Subcutaneous abdominal adipose tissue (tissue), 5 donors: ENCODE measurements at regions not wholly inside any gene's neighbourhood (a gene's known extent, or its start where the extent isn't known, plus 50 kb on each side); places are given as distances from the start of the nearest gene placed in this dataset.
"Not testable (repeated sequence)": the region's sequence is repeated elsewhere in the genome, so short reads cannot be mapped to it uniquely, and the experiment has no call there.

Experiments
- H3K27ac ChIP-seq: one replicate; pipeline ENCODE4 v1.7.0; 2013; ENCODE audit warnings: low read depth, mild to moderate bottlenecking, inconsistent platforms, low read length, moderate library complexity
- H3K27me3 ChIP-seq, 5 donors: one replicate each; pipeline ENCODE4 v1.7.0; 2013; ENCODE audit warnings: low read length in 5 of 5, inconsistent platforms in 1 of 5; ENCODE audit not compliant: control insufficient read depth in 5 of 5, insufficient read depth in 4 of 5
- H3K36me3 ChIP-seq, 5 donors: one replicate each; pipeline ENCODE4 v1.7.0; 2013; ENCODE audit warnings: low read length in 5 of 5; ENCODE audit not compliant: control insufficient read depth in 5 of 5, insufficient read depth in 5 of 5
- H3K4me1 ChIP-seq, 5 donors: one replicate each; pipeline ENCODE4 v1.7.0; 2013; ENCODE audit warnings: low read length in 5 of 5, mild to moderate bottlenecking in 3 of 5, moderate library complexity in 1 of 5; ENCODE audit not compliant: control insufficient read depth in 5 of 5, insufficient read depth in 5 of 5
- H3K4me3 ChIP-seq, 5 donors: one replicate each; pipeline ENCODE4 v1.7.0; 2013; ENCODE audit warnings: low read length in 5 of 5, low read depth in 1 of 5
- H3K9ac ChIP-seq, 5 donors: one replicate each; pipeline ENCODE4 v1.7.0; 2013; ENCODE audit warnings: low read length in 5 of 5, mild to moderate bottlenecking in 4 of 5, moderate library complexity in 3 of 5
- H3K9me3 ChIP-seq, 5 donors: one replicate each; pipeline ENCODE4 v1.7.0; 2013; ENCODE audit warnings: low read length in 5 of 5; ENCODE audit not compliant: control insufficient read depth in 5 of 5
- donor health status: healthy.
- donor health status: healthy.
- donor health status: healthy.
- donor health status: healthy.
- donor health status: healthy.

- Histone ChIP-seq H3K4me3 (no peak overlapping the region), H3K27ac (no peak overlapping the region), H3K9ac (no peak overlapping the region), H3K9me3 (no peaks in the 10 kb centered on the region), H3K27me3 (no peaks in the 10 kb centered on the region), H3K4me1 (no peaks in the 10 kb centered on the region), H3K36me3 (no peaks in the 10 kb centered on the region)
Observed at GRCh38 chr1:101406681-101407080, 169.9 kb downstream of the S1PR1 start.

- no peak overlapping the region for H3K27ac ChIP-seq
- H3K9ac ChIP-seq: no peak overlapping the region
- no peak overlapping the region for H3K4me3 ChIP-seq
- H3K4me1 ChIP-seq: no peaks in the 10 kb centered on the region
- no peaks in the 10 kb centered on the region for H3K9me3 ChIP-seq
- H3K27me3 ChIP-seq: no peaks in the 10 kb centered on the region
- no peaks in the 10 kb centered on the region for H3K36me3 ChIP-seq
Observed at GRCh38 chr1:101407505-101408211, 170.8 kb downstream of the S1PR1 start.

GRCh38 chr1:101408212-101409042 lies 171.6 kb downstream of the S1PR1 start:
- Histone ChIP-seq H3K27me3 (no peaks in the 10 kb centered on the region), H3K4me3 (no peak overlapping the region), H3K4me1 (no peaks in the 10 kb centered on the region), H3K36me3 (no peaks in the 10 kb centered on the region), H3K27ac (no peak overlapping the region), H3K9ac (no peak overlapping the region), H3K9me3 (no peaks in the 10 kb centered on the region)

- Histone ChIP-seq H3K4me1 (no peaks in the 10 kb centered on the region), H3K4me3 (no peak overlapping the region), H3K27me3 (no peaks in the 10 kb centered on the region), H3K9ac (no peak overlapping the region), H3K36me3 (no peaks in the 10 kb centered on the region), H3K27ac (no peak overlapping the region), H3K9me3 (no peaks in the 10 kb centered on the region)
Observed at GRCh38 chr1:101409102-101409501, 172.3 kb downstream of the S1PR1 start.

- no peak overlapping the region for H3K27ac ChIP-seq
- H3K4me3 ChIP-seq: no peak overlapping the region
- no peak overlapping the region for H3K9ac ChIP-seq
- no peaks in the 10 kb centered on the region for H3K27me3 ChIP-seq
- H3K36me3 ChIP-seq: no peaks in the 10 kb centered on the region
- H3K9me3 ChIP-seq: no peaks in the 10 kb centered on the region
- H3K4me1 ChIP-seq: no peaks in the 10 kb centered on the region
Observed at GRCh38 chr1:101410048-101410878, 173.4 kb downstream of the S1PR1 start.

- H3K27me3 ChIP-seq: no peaks in the 10 kb centered on the region
- no peak overlapping the region for H3K4me3 ChIP-seq
- H3K9ac ChIP-seq: no peak overlapping the region
- H3K36me3 ChIP-seq: no peaks in the 10 kb centered on the region
- no peaks in the 10 kb centered on the region for H3K4me1 ChIP-seq
- H3K9me3 ChIP-seq: peaks cover 0 to 5% (median 0%) of the 10 kb centered on the region in 5 donors
- no peak overlapping the region for H3K27ac ChIP-seq
Observed at GRCh38 chr1:101420406-101420805, 183.6 kb downstream of the S1PR1 start.

- H3K9ac ChIP-seq, H3K4me3 ChIP-seq, H3K27ac ChIP-seq, H3K9me3 ChIP-seq, H3K4me1 ChIP-seq, H3K36me3 ChIP-seq, H3K27me3 ChIP-seq: not testable (repeated sequence)
Observed at GRCh38 chr1:101428083-101428482, 191.3 kb downstream of the S1PR1 start.

GRCh38 chr1:101428562-101428961 lies 191.7 kb downstream of the S1PR1 start:
- Histone ChIP-seq H3K9me3 (peaks cover 0 to 2% (median 0%) of the 10 kb centered on the region in 5 donors), H3K27me3 (peaks cover 0 to 3% (median 0%) of the 10 kb centered on the region in 5 donors), H3K4me3 (no peak overlapping the region), H3K4me1 (no peaks in the 10 kb centered on the region), H3K27ac (no peak overlapping the region), H3K36me3 (no peaks in the 10 kb centered on the region), H3K9ac (no peak overlapping the region)

GRCh38 chr1:101431956-101432510 lies 195.2 kb downstream of the S1PR1 start:
- H3K36me3 ChIP-seq: no peaks in the 10 kb centered on the region
- H3K4me1 ChIP-seq: no peaks in the 10 kb centered on the region
- H3K4me3 ChIP-seq: no peak overlapping the region
- peaks cover 0 to 3% (median 0%) of the 10 kb centered on the region in 5 donors for H3K27me3 ChIP-seq
- H3K9me3 ChIP-seq: no peaks in the 10 kb centered on the region
- H3K27ac ChIP-seq: no peak overlapping the region
- no peak overlapping the region for H3K9ac ChIP-seq
